GM21447 (cell line): ENCODE measurements at regions not wholly inside any gene's neighbourhood (a gene's known extent, or its start where the extent isn't known, plus 50 kb on each side); places are given as distances from the start of the nearest gene placed in this dataset.
A peak's percentile ranks its signal among the peaks of the same experiment; 100 is the strongest.
"Not testable (repeated sequence)": the region's sequence is repeated elsewhere in the genome, so short reads cannot be mapped to it uniquely, and the experiment has no call there.

Source experiments
- ATAC-seq: cut with Tn5 transposase; IDR thresholded peaks from one replicate; pipeline ENCODE4 v1.9.1; 2021; ENCODE audit not compliant: unreplicated experiment

DNA sequence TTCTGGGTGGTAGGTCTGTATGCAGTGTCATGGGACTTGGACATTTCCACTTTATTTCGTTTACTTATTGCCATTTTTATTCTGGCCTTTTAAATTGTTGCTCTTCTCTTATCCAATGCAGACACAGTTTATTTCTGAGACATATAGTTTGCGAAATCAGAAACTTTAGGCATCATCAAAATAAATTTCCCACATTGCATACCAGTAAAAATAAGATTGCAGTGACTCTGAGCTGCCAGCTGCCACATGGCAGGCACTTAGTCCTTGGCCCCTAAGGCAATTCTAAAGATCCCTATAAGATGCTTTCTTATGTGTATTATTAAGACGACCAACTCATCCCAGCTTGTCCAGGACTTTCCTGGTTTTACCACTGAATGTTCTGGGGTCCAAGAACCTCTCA, 81.8 kb upstream of the ANKRD1 start:
- no peak for ATAC-seq

GRCh38 chr10:91003379-91003778, 82.5 kb upstream of the ANKRD1 start:
- ATAC-seq: not testable (repeated sequence)

DNA sequence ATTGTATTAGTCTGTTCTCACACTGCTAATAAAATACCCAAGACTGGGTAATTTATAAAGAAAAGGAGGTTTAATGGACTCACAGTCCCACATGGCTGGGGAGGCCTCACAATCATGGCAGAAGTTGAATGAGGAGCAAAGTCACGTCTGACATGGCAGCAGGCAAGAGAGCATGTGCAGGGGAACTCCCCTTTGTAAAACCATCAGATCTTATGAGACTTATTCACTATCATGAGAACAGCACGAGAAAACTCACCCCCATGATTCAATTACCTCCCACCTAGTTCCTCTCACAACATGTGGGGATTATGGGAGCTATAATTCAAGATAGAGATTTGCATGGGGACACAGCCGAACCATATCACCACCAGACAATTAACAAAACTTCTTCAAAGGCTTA, 84.4 kb upstream of the ANKRD1 start:
- not testable (repeated sequence) for ATAC-seq

DNA sequence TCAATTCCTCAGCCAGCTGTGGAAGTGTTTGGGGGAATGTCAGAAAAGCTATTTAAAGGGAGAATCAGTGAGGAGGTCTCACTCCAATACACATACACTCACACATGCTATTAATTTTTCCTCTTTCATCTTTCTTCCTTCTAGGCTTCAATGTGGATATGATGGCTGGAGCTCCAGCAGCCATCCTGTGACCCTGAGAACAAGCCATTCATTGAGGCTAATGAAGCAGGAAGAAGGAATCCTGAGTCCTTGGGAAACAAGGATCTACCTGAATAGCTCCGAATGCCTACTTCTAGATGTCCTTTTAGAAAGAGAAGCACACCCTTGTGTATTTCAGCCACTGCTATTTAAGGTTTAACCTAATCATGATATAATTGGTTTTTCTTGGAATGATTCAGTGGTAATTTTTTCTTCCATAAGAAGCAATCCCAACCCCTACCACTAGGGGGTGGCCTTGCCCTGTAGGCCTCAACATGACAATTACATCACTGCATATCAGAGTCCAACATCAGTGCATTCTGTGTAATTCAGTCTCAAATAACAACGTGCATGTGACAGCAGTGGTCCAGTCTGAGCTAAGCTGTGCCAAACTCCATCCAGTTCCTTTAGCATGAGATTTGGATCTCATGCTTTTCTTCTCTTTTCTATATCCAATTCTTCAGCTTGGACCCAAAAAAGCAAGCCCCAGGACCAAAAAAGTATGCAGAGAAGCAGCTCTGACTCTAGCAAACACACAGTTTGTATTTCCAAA, 85.3 kb upstream of the ANKRD1 start:
- ATAC-seq: peak; percentile 44

- ATAC-seq: peak; percentile 90
Observed at GRCh38 chr10:91006752-91007346, 86.0 kb upstream of the ANKRD1 start.

- no peak for ATAC-seq
Observed at GRCh38 chr10:91007655-91008054, 86.8 kb upstream of the ANKRD1 start.

- no peak for ATAC-seq
Observed at GRCh38 chr10:91009121-91009520, 88.2 kb upstream of the ANKRD1 start.

GRCh38 chr10:91010952-91011351, 90.1 kb upstream of the ANKRD1 start:
- no peak for ATAC-seq

DNA sequence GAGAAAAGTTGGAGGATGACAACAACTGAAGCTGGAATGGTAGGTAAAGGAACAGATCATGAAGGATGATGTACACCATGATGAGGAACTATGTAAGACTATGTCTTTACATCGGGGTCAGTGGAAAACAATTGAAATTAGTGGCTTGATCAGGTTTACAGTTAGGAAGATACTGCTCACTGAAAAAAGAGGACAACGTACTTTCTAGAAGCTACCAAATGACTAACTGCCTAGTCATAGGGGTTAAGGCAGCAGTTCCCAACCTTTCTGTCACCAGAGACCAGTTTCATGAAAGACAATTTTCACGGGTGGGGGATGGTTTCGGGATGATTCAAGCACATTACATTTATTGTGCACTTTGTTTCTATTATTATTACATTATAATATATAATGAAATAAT, 91.6 kb upstream of the ANKRD1 start:
- ATAC-seq: no peak

DNA sequence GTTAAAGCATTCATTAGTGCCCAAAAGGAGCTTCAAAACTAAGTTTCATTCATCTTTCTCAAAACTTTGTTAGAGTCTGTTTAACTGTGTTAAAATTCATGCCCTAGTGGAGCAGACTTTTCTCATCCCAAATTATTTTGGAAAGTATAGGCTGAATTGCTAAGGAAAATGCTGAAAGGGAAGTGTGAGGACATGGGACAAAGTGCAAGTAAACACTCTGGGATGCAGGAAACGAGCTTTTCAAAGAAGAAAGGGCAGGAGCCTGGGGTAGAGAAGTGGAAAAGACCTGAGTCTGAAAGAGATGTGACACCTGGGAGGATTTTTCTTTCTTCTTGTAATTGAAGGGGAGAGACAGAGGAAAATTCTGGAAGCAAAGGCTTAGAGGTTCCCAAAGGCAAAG, 93.1 kb upstream of the ANKRD1 start:
- no peak for ATAC-seq

GRCh38 chr10:91017198-91017597, 96.3 kb upstream of the ANKRD1 start:
- ATAC-seq: no peak

GRCh38 chr10:91021901-91022300, 101.0 kb upstream of the ANKRD1 start:
- no peak for ATAC-seq

GRCh38 chr10:91022390-91022789, 101.5 kb upstream of the ANKRD1 start:
- no peak for ATAC-seq

DNA sequence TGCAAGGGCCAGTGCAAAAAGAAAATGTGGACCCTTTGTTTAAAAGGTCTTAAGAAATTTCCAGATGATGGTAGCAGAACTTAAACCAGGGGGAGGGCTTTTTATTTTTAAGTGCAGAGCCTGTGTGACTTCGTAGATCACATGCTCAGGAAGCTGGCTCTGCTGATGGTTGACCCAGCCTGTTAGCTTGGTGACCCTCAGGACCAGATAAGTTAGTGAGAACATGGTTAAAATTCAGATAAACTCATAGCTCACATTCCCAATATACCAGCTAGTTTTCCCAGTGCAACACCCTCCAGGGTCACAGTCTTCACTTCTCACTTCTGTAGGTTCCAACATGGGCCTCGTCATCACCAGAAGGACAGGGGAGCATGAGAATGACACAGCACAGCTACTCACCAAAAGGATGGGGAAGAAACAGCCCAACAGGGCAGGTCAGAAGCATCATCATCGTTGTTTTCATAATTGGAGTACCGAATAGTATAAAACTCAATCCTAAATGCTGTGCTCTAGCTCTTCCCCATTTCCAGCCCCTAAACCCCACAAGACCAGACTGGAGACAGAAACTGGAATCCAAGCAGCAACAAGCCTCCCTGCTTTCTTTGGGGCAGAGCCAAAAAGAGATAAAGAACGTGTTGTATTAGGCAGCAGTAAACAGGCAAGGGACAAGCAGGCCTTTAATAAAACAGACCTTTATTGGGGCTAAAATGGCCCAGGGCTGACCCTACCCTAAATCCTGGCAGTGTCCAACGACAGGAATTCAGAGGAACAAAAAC, 102.2 kb upstream of the ANKRD1 start:
- no peak for ATAC-seq

- ATAC-seq: no peak
Observed at GRCh38 chr10:91023700-91024398, 103.0 kb upstream of the ANKRD1 start.

GRCh38 chr10:91024541-91024940, 103.7 kb upstream of the ANKRD1 start:
- no peak for ATAC-seq

- no peak for ATAC-seq
Observed at GRCh38 chr10:91032611-91033206, 111.8 kb upstream of the ANKRD1 start.

GRCh38 chr10:91033324-91033950, 112.5 kb upstream of the ANKRD1 start:
- ATAC-seq: no peak

GRCh38 chr10:91034042-91034441, 113.2 kb upstream of the ANKRD1 start:
- ATAC-seq: no peak

DNA sequence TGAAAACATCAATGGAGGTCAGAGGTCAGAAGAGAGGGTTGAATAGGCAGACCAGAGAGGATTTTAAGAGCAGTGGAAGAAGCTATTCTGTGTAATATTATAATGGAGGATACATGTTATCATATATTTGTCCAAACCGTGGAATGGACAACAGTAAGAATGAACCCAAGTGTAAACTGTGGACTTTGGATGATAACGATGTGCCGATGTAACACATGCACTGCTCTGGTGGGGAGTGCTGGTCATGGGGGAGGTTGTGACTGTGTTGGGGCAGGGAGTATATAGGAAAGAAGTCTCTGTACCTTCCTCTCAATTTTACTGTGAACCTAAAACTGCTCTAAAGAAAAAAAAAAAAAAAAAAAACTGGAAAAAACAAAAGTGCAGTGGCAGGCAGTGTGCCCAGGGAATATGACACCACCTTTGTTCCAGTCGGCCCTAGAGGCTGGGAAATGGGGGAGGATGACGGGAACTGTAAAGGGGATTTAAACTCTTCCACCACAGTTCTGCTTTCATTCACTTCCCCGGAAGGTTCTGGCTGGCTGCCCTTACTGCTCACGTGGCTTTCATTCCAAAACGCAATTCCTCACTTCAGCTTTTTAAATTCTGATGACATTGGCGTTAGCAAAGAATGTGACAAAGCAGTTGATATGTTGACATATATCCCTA, 113.7 kb upstream of the ANKRD1 start:
- ATAC-seq: no peak
